ENCODE measurements at regions not wholly inside any gene's neighbourhood (a gene's known extent, or its start where the extent isn't known, plus 50 kb on each side); places are given as distances from the start of the nearest gene placed in this dataset.

DNA sequence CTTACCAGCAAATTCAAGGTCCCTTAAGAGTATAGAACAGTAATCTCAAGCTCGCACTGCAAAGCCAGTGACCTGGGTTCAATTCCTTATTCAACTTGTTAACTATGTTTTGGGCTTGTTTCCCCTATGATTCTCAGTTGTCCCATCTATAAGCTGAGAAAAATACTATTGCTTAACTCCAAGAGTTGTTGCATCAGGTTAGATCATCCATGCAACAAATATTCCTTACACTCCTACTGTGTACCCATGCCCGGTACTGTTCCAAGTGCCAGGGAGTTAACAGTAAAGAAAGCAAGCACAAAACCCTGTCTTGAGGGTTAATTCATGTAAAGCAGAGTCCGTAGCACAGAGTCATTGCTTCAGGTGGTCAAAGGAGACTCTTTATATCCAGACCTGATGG lies 247.3 kb downstream of the MAFB start:
- H4K20me1 ChIP-seq (ENCODE audit: insufficient read depth, low read length), result no peaks in the 10 kb centered on the region
- no peak overlapping the region for H3K4me3 ChIP-seq (ENCODE audit: low read length)
- no peak overlapping the region for H2AFZ ChIP-seq (ENCODE audit: low read depth, low read length)
- TF ChIP-seq EZH2phosphoT487 (IDR thresholded peaks at IDR 0.05; ENCODE audit: low read depth), result no peak
- TF ChIP-seq, protein P1, sequence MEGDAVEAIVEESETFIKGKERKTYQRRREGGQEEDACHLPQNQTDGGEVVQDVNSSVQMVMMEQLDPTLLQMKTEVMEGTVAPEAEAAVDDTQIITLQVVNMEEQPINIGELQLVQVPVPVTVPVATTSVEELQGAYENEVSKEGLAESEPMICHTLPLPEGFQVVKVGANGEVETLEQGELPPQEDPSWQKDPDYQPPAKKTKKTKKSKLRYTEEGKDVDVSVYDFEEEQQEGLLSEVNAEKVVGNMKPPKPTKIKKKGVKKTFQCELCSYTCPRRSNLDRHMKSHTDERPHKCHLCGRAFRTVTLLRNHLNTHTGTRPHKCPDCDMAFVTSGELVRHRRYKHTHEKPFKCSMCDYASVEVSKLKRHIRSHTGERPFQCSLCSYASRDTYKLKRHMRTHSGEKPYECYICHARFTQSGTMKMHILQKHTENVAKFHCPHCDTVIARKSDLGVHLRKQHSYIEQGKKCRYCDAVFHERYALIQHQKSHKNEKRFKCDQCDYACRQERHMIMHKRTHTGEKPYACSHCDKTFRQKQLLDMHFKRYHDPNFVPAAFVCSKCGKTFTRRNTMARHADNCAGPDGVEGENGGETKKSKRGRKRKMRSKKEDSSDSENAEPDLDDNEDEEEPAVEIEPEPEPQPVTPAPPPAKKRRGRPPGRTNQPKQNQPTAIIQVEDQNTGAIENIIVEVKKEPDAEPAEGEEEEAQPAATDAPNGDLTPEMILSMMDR (IDR thresholded peaks at IDR 0.05; ENCODE audit: low read depth, low read length), result no peak
- H3K9me3 ChIP-seq (ENCODE audit: insufficient read depth, low read length), result no peaks in the 10 kb centered on the region
- no peak overlapping the region for H3K27ac ChIP-seq (ENCODE audit: low read length)
- H3K36me3 ChIP-seq (replicated peaks; ENCODE audit: low read depth, low read length), result no peaks in the 10 kb centered on the region
- H3K4me1 ChIP-seq (ENCODE audit: low read length), result no peaks in the 10 kb centered on the region
- peaks cover 3% of the 10 kb centered on the region; the same call in 1 of the 2 replicates for H3K27me3 ChIP-seq (ENCODE audit: low read depth, low read length)
- H3K4me2 ChIP-seq (ENCODE audit: low read length), result no peak overlapping the region
- H3K9ac ChIP-seq (ENCODE audit: low read length), result no peak overlapping the region
- no peaks in the 10 kb centered on the region for H3K79me2 ChIP-seq (ENCODE audit: low read length)

DNA sequence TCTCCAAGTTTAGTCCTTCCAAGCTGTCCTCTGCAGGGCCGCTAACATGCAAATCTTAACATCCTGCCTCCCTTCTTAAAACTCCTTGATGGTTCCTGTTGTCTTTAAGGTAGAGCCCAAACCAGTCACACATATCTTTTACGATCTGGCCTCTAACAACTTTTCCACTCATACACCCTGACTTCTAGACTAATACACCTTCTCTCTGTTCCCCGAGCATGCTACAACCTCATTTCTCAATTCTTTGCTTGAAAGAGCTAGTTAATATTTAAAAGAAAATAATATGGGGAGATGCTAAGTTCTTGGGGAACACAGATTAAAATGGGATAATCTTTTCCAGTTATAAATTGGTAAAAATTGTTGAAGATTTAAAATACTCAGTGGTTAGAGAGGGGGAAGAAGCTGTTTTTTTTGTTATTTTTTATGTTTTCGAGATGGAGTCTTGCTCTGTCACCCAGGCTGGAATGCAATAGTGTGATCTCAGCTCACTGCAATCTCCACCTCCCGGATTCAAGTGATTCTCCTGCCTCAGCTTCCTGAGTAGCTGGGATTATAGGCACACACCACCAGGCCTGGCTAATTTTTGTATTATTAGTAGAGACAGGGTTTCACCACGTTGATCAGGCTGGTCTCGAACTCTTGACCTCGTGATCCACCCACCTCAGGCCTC lies 250.7 kb downstream of the MAFB start:
- TF ChIP-seq, protein P1 (IDR thresholded peaks at IDR 0.05; ENCODE audit: low read depth, low read length), result no peak
- no peak for TF ChIP-seq EZH2phosphoT487 (IDR thresholded peaks at IDR 0.05; ENCODE audit: low read depth)
- no peaks in the 10 kb centered on the region for H3K79me2 ChIP-seq (ENCODE audit: low read length)
- no peaks in the 10 kb centered on the region for H3K36me3 ChIP-seq (replicated peaks; ENCODE audit: low read depth, low read length)
- H3K4me2 ChIP-seq (ENCODE audit: low read length), result no peak overlapping the region
- H3K4me1 ChIP-seq (ENCODE audit: low read length), result no peaks in the 10 kb centered on the region
- no peaks in the 10 kb centered on the region for H3K9me3 ChIP-seq (ENCODE audit: insufficient read depth, low read length)
- no peak overlapping the region for H3K9ac ChIP-seq (ENCODE audit: low read length)
- no peak overlapping the region for H2AFZ ChIP-seq (ENCODE audit: low read depth, low read length)
- no peak overlapping the region for H3K27ac ChIP-seq (ENCODE audit: low read length)
- H3K4me3 ChIP-seq (ENCODE audit: low read length), result no peak overlapping the region
- no peaks in the 10 kb centered on the region for H4K20me1 ChIP-seq (ENCODE audit: insufficient read depth, low read length)
- H3K27me3 ChIP-seq (ENCODE audit: low read depth, low read length), result peaks cover 10% of the 10 kb centered on the region

- Histone ChIP-seq H3K4me2 (ENCODE audit: low read length) (no peak overlapping the region), H3K9me3 (ENCODE audit: insufficient read depth, low read length) (no peaks in the 10 kb centered on the region), H2AFZ (ENCODE audit: low read depth, low read length) (no peak overlapping the region), H3K4me3 (ENCODE audit: low read length) (no peak overlapping the region), H4K20me1 (ENCODE audit: insufficient read depth, low read length) (no peaks in the 10 kb centered on the region), H3K79me2 (ENCODE audit: low read length) (no peaks in the 10 kb centered on the region), H3K4me1 (ENCODE audit: low read length) (no peaks in the 10 kb centered on the region), H3K27ac (ENCODE audit: low read length) (no peak overlapping the region), H3K36me3 (replicated peaks; ENCODE audit: low read depth, low read length) (no peaks in the 10 kb centered on the region), H3K27me3 (ENCODE audit: low read depth, low read length) (peaks cover 21% of the 10 kb centered on the region), H3K9ac (ENCODE audit: low read length) (no peak overlapping the region)
- no peak for TF ChIP-seq EZH2phosphoT487 (IDR thresholded peaks at IDR 0.05; ENCODE audit: low read depth)
- TF ChIP-seq, protein P1 (IDR thresholded peaks at IDR 0.05; ENCODE audit: low read depth, low read length), result no peak
Observed at GRCh38 chr20:40436011-40436410, 253.0 kb downstream of the MAFB start.

GRCh38 chr20:40435146-40435895 lies 253.7 kb downstream of the MAFB start:
- Histone ChIP-seq H3K27ac (ENCODE audit: low read length) (no peak overlapping the region), H3K9ac (ENCODE audit: low read length) (no peak overlapping the region)

More at GRCh38 chr20:40435146-40435895, 253.7 kb downstream of the MAFB start:
- Histone ChIP-seq H3K4me3 (ENCODE audit: low read length) (no peak overlapping the region), H4K20me1 (ENCODE audit: insufficient read depth, low read length) (no peaks in the 10 kb centered on the region), H3K36me3 (replicated peaks; ENCODE audit: low read depth, low read length) (no peaks in the 10 kb centered on the region), H3K9me3 (ENCODE audit: insufficient read depth, low read length) (no peaks in the 10 kb centered on the region), H3K79me2 (ENCODE audit: low read length) (no peaks in the 10 kb centered on the region), H2AFZ (ENCODE audit: low read depth, low read length) (no peak overlapping the region), H3K4me1 (ENCODE audit: low read length) (no peaks in the 10 kb centered on the region), H3K27me3 (ENCODE audit: low read depth, low read length) (peaks cover 27% of the 10 kb centered on the region), H3K4me2 (ENCODE audit: low read length) (no peak overlapping the region)
- TF ChIP-seq, protein P1 (IDR thresholded peaks at IDR 0.05; ENCODE audit: low read depth, low read length), result no peak
- TF ChIP-seq EZH2phosphoT487 (IDR thresholded peaks at IDR 0.05; ENCODE audit: low read depth), result no peak
